ENCODE measurements at regions not wholly inside any gene's neighbourhood (a gene's known extent, or its start where the extent isn't known, plus 50 kb on each side); places are given as distances from the start of the nearest gene placed in this dataset.

DNA sequence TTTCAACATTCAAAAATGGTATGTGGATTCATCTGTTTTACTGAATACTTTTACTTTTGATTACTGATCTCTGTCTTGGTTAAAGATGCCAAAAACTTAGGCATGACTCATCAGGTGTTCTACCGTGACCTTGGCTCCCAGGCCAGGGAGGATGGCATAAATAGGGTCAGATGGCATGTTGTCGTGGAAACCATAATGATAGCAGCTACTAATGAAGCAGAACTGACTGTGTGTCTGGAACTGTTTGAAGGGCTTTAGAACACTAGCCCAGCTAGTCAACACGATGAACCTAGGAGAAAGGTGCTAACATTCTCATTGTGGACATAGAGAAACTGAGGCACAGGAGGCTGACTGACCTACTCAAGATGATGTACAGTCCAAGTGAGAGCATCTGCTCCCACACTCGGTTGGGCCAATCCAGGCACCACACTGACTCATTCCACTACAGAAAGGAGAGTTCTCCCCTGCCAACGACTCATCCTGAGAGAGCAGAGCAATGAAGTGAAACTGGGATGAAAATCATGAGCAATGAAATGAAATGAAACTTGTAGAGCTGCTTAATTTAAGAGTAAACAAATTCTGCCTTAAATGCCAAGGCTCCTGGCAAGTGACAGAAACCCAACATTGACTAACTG, 116.0 kb downstream of the TENT4A start:
- ATAC-seq, result no peak
- TF ChIP-seq NFE2L2 (conservative IDR thresholded peaks at IDR 0.05; ENCODE audit: low read length) (no peak), NPAS2 (CRISPR knock-in tag; IDR thresholded peaks at IDR 0.05; ENCODE audit: borderline replicate concordance) (no peak), SREBF2 (IDR thresholded peaks at IDR 0.05) (no peak), HEYL (CRISPR knock-in tag; IDR thresholded peaks at IDR 0.05) (no peak), REST (IDR thresholded peaks at IDR 0.05) (no peak), NR3C1 (IDR thresholded peaks at IDR 0.05) (no peak), KDM5A (IDR thresholded peaks at IDR 0.05) (no peak), EP300 (IDR thresholded peaks at IDR 0.05) (no peak), ESRRA (IDR thresholded peaks at IDR 0.05; ENCODE audit: borderline replicate concordance, low read length) (no peak)
- TF ChIP-seq, protein P1, sequence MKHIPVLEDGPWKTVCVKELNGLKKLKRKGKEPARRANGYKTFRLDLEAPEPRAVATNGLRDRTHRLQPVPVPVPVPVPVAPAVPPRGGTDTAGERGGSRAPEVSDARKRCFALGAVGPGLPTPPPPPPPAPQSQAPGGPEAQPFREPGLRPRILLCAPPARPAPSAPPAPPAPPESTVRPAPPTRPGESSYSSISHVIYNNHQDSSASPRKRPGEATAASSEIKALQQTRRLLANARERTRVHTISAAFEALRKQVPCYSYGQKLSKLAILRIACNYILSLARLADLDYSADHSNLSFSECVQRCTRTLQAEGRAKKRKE (CRISPR knock-in tag; IDR thresholded peaks at IDR 0.05; ENCODE audit: low read depth), result no peak
- H3K4me2 ChIP-seq, result no peak overlapping the region
- H3K4me1 ChIP-seq, result no peaks in the 10 kb centered on the region
- no peak for DNase-seq (ENCODE audit: low read depth in 1 of 2, low spot score in 1 of 2)
- POLR2A ChIA-PET, result no interaction called here
- H3K4me3 ChIP-seq, result no peak overlapping the region
- no peaks in the 10 kb centered on the region for H3K9me3 ChIP-seq
- FAIRE-seq, result no peak
- CTCF ChIA-PET, result interaction anchor here (1.0 to 1.2 kb wide), 2 partner anchors 10 to 63 kb away, joined by 4 to 5 read pairs; no protein-coding TSS in a partner anchor
- 10% methylated on average over 5 of the region's 5 CpGs for WGBS (ENCODE audit: missing lambda C conversion rate)
- no peak overlapping the region for H3K27ac ChIP-seq

DNA sequence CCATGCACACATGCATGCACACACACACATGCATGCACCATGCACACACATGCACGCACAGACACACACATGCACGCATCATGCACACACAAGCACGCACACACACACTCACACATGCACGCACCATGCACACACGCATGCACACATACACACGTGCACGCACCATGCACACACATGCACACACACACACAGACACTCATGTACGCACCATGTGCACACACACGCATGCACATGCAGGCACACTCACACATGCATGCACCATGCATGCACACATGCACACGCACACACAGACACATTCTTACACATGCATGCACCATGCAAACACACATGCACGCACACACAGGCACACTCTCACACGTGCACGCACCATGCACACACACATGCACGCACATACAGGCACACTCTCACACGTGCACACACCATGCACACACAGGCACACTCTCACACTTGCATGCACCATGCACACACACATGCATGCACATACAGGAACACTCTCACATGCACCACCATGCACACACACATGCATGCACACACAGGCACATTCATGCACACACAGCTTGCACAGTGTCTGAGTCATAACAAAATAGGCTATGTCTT, 117.5 kb downstream of the TENT4A start:
- Histone ChIP-seq H3K4me2 (no peak overlapping the region), H3K4me3 (no peak overlapping the region), H3K4me1 (no peaks in the 10 kb centered on the region), H3K9me3 (peaks cover 4% of the 10 kb centered on the region; the same call in 2 of the 3 replicates), H3K27ac (no peak overlapping the region)
- ATAC-seq, result no peak
- ChIA-PET POLR2A (no interaction called here), CTCF (interaction anchor here (1.3 kb wide), 1 partner anchor 10 kb away, joined by 4 read pairs; no protein-coding TSS in a partner anchor)
- FAIRE-seq, result no peak
- 63% methylated on average over 15 of the region's 15 CpGs for WGBS (ENCODE audit: missing lambda C conversion rate)
- DNase-seq (ENCODE audit: low read depth in 1 of 2, low spot score in 1 of 2), result no peak
- TF ChIP-seq, protein P2, sequence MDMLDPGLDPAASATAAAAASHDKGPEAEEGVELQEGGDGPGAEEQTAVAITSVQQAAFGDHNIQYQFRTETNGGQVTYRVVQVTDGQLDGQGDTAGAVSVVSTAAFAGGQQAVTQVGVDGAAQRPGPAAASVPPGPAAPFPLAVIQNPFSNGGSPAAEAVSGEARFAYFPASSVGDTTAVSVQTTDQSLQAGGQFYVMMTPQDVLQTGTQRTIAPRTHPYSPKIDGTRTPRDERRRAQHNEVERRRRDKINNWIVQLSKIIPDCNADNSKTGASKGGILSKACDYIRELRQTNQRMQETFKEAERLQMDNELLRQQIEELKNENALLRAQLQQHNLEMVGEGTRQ (IDR thresholded peaks at IDR 0.05), result no peak
- no peak for TF ChIP-seq HOXB5 (CRISPR knock-in tag; IDR thresholded peaks at IDR 0.05)
- no peak for TF ChIP-seq CBX2 (IDR thresholded peaks at IDR 0.05; ENCODE audit: borderline replicate concordance, low read depth)
- no peak for TF ChIP-seq HOXB13 (CRISPR knock-in tag; IDR thresholded peaks at IDR 0.05; ENCODE audit: low read depth)
- no peak for TF ChIP-seq MAZ (IDR thresholded peaks at IDR 0.05; ENCODE audit: borderline replicate concordance, low read depth, low read length)
- TF ChIP-seq EP300 (IDR thresholded peaks at IDR 0.05), result no peak
- TF ChIP-seq, protein P3, sequence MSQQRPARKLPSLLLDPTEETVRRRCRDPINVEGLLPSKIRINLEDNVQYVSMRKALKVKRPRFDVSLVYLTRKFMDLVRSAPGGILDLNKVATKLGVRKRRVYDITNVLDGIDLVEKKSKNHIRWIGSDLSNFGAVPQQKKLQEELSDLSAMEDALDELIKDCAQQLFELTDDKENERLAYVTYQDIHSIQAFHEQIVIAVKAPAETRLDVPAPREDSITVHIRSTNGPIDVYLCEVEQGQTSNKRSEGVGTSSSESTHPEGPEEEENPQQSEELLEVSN (IDR thresholded peaks at IDR 0.05; ENCODE audit: borderline replicate concordance, low read depth), result no peak
- TF ChIP-seq ZFP36 (IDR thresholded peaks at IDR 0.05; ENCODE audit: borderline replicate concordance, partially characterized antibody), result no peak
- no peak for TF ChIP-seq HMGXB4 (CRISPR knock-in tag; IDR thresholded peaks at IDR 0.05; ENCODE audit: borderline replicate concordance)
- no peak for TF ChIP-seq FOXS1 (CRISPR knock-in tag; IDR thresholded peaks at IDR 0.05)
- TF ChIP-seq BCL3 (IDR thresholded peaks at IDR 0.05), result no peak
- no peak for TF ChIP-seq MAX (IDR thresholded peaks at IDR 0.05)
- TF ChIP-seq JUN (IDR thresholded peaks at IDR 0.05), result no peak
- no peak for TF ChIP-seq POLR2AphosphoS2 (conservative IDR thresholded peaks at IDR 0.05; ENCODE audit: low read length)
- TF ChIP-seq HOXA7 (CRISPR knock-in tag; IDR thresholded peaks at IDR 0.05), result no peak
- no peak for TF ChIP-seq RNF2 (IDR thresholded peaks at IDR 0.05; ENCODE audit: borderline replicate concordance, low read depth)
- TF ChIP-seq, protein P1 (CRISPR knock-in tag; IDR thresholded peaks at IDR 0.05; ENCODE audit: low read depth), result no peak

Data from A549 (cell line).